IPS-18a (cell line): ENCODE measurements at regions not wholly inside any gene's neighbourhood (a gene's known extent, or its start where the extent isn't known, plus 50 kb on each side); places are given as distances from the start of the nearest gene placed in this dataset.

ENCODE experiments used
- H3K27ac ChIP-seq: one replicate; pipeline ENCODE4 v1.5.1; 2013; ENCODE audit warnings: low read length
- H3K27me3 ChIP-seq: one replicate; pipeline ENCODE4 v1.6.1; 2013; ENCODE audit warnings: mild to moderate bottlenecking, low read length; ENCODE audit not compliant: control insufficient read depth, insufficient read depth
- H3K36me3 ChIP-seq: one replicate; pipeline ENCODE4 v1.6.1; 2013; ENCODE audit warnings: low read depth, low read length; ENCODE audit not compliant: control insufficient read depth
- H3K4me1 ChIP-seq: one replicate; pipeline ENCODE4 v1.6.1; 2013; ENCODE audit warnings: low read depth, low read length; ENCODE audit not compliant: control insufficient read depth
- H3K4me3 ChIP-seq: one replicate; pipeline ENCODE4 v1.5.1; 2013; ENCODE audit warnings: low read length
- H3K9ac ChIP-seq: one replicate; pipeline ENCODE4 v1.6.1; 2013; ENCODE audit warnings: mild to moderate bottlenecking, low read length, moderate library complexity
- H3K9me3 ChIP-seq: one replicate; pipeline ENCODE4 v1.6.1; 2013; ENCODE audit warnings: low read depth, low read length; ENCODE audit not compliant: control insufficient read depth

GRCh38 chr14:98458702-98459101 lies 813.3 kb downstream of the BCL11B start:
- no peak overlapping the region for H3K9ac ChIP-seq
- H3K27me3 ChIP-seq, result no peaks in the 10 kb centered on the region
- H3K4me1 ChIP-seq, result peaks cover 13% of the 10 kb centered on the region
- no peaks in the 10 kb centered on the region for H3K36me3 ChIP-seq
- H3K9me3 ChIP-seq, result no peaks in the 10 kb centered on the region
- H3K4me3 ChIP-seq, result no peak overlapping the region
- no peak overlapping the region for H3K27ac ChIP-seq

GRCh38 chr14:98462908-98463307 lies 809.1 kb downstream of the BCL11B start:
- Histone ChIP-seq H3K9ac (no peak overlapping the region), H3K4me3 (no peak overlapping the region), H3K9me3 (no peaks in the 10 kb centered on the region), H3K27me3 (no peaks in the 10 kb centered on the region), H3K27ac (no peak overlapping the region), H3K36me3 (no peaks in the 10 kb centered on the region), H3K4me1 (no peaks in the 10 kb centered on the region)

- Histone ChIP-seq H3K27me3 (no peaks in the 10 kb centered on the region), H3K9ac (no peak overlapping the region), H3K9me3 (no peaks in the 10 kb centered on the region)
Measured at GRCh38 chr14:98466807-98467206, 805.2 kb downstream of the BCL11B start.

GRCh38 chr14:98470663-98471062 lies 801.3 kb downstream of the BCL11B start:
- H3K9ac ChIP-seq, result no peak overlapping the region
- no peak overlapping the region for H3K4me3 ChIP-seq
- no peaks in the 10 kb centered on the region for H3K4me1 ChIP-seq
- no peak overlapping the region for H3K27ac ChIP-seq
- no peaks in the 10 kb centered on the region for H3K27me3 ChIP-seq
- no peaks in the 10 kb centered on the region for H3K36me3 ChIP-seq
- H3K9me3 ChIP-seq, result no peaks in the 10 kb centered on the region

More at GRCh38 chr14:98466807-98467206, 805.2 kb downstream of the BCL11B start:
- Histone ChIP-seq H3K4me1 (no peaks in the 10 kb centered on the region), H3K4me3 (no peak overlapping the region), H3K27ac (no peak overlapping the region), H3K36me3 (no peaks in the 10 kb centered on the region)

- Histone ChIP-seq H3K9me3 (peaks cover 3% of the 10 kb centered on the region), H3K27ac (no peak overlapping the region), H3K4me1 (no peaks in the 10 kb centered on the region), H3K9ac (no peak overlapping the region), H3K27me3 (no peaks in the 10 kb centered on the region), H3K4me3 (no peak overlapping the region), H3K36me3 (no peaks in the 10 kb centered on the region)
Measured at GRCh38 chr14:98474900-98475299, 797.1 kb downstream of the BCL11B start.

- H3K4me3 ChIP-seq, result no peak overlapping the region
- no peak overlapping the region for H3K27ac ChIP-seq
- H3K36me3 ChIP-seq, result no peaks in the 10 kb centered on the region
- no peaks in the 10 kb centered on the region for H3K4me1 ChIP-seq
- H3K9ac ChIP-seq, result no peak overlapping the region
- H3K27me3 ChIP-seq, result no peaks in the 10 kb centered on the region
- H3K9me3 ChIP-seq, result peaks cover 3% of the 10 kb centered on the region
Measured at GRCh38 chr14:98477935-98478334, 794.1 kb downstream of the BCL11B start.

- H3K9ac ChIP-seq, result no peak overlapping the region
- no peaks in the 10 kb centered on the region for H3K36me3 ChIP-seq
- H3K4me1 ChIP-seq, result no peaks in the 10 kb centered on the region
- no peaks in the 10 kb centered on the region for H3K27me3 ChIP-seq
- no peak overlapping the region for H3K27ac ChIP-seq
- H3K9me3 ChIP-seq, result no peaks in the 10 kb centered on the region
- H3K4me3 ChIP-seq, result no peak overlapping the region
Measured at GRCh38 chr14:98489115-98489514, 782.9 kb downstream of the BCL11B start.

- H3K4me1 ChIP-seq, result no peaks in the 10 kb centered on the region
- H3K4me3 ChIP-seq, result no peak overlapping the region
- H3K9ac ChIP-seq, result no peak overlapping the region
- H3K9me3 ChIP-seq, result no peaks in the 10 kb centered on the region
- H3K27me3 ChIP-seq, result no peaks in the 10 kb centered on the region
- H3K36me3 ChIP-seq, result no peaks in the 10 kb centered on the region
- H3K27ac ChIP-seq, result no peak overlapping the region
Measured at GRCh38 chr14:98494582-98494981, 777.4 kb downstream of the BCL11B start.

GRCh38 chr14:98498019-98498885 lies 773.7 kb downstream of the BCL11B start:
- Histone ChIP-seq H3K36me3 (no peaks in the 10 kb centered on the region), H3K27ac (no peak overlapping the region), H3K4me1 (no peaks in the 10 kb centered on the region), H3K4me3 (no peak overlapping the region), H3K9me3 (no peaks in the 10 kb centered on the region), H3K27me3 (no peaks in the 10 kb centered on the region), H3K9ac (no peak overlapping the region)

GRCh38 chr14:98501335-98501734 lies 770.7 kb downstream of the BCL11B start:
- no peaks in the 10 kb centered on the region for H3K36me3 ChIP-seq
- no peaks in the 10 kb centered on the region for H3K4me1 ChIP-seq
- no peak overlapping the region for H3K4me3 ChIP-seq
- no peak overlapping the region for H3K9ac ChIP-seq
- H3K27me3 ChIP-seq, result no peaks in the 10 kb centered on the region
- H3K9me3 ChIP-seq, result no peaks in the 10 kb centered on the region
- H3K27ac ChIP-seq, result no peak overlapping the region

GRCh38 chr14:98501836-98502235 lies 770.2 kb downstream of the BCL11B start:
- no peaks in the 10 kb centered on the region for H3K4me1 ChIP-seq
- no peak overlapping the region for H3K27ac ChIP-seq
- H3K9ac ChIP-seq, result no peak overlapping the region
- H3K36me3 ChIP-seq, result no peaks in the 10 kb centered on the region
- no peaks in the 10 kb centered on the region for H3K9me3 ChIP-seq
- H3K4me3 ChIP-seq, result no peak overlapping the region
- H3K27me3 ChIP-seq, result no peaks in the 10 kb centered on the region
